GM18519 (cell line): ENCODE measurements at regions not wholly inside any gene's neighbourhood (a gene's known extent, or its start where the extent isn't known, plus 50 kb on each side); places are given as distances from the start of the nearest gene placed in this dataset.
"Not testable (repeated sequence)": the region's sequence is repeated elsewhere in the genome, so short reads cannot be mapped to it uniquely, and the experiment has no call there.

Experiments used
- ATAC-seq: cut with Tn5 transposase; IDR thresholded peaks from one replicate; pipeline ENCODE4 v1.9.1; 2021; ENCODE audit warnings: mild to moderate bottlenecking, moderate library complexity; ENCODE audit not compliant: unreplicated experiment, low FRiP score

- not testable (repeated sequence) for ATAC-seq
Observed at GRCh38 chr4:145255311-145255710, 74.9 kb upstream of the OTUD4 start.

GRCh38 chr4:145252190-145252589, 71.8 kb upstream of the OTUD4 start:
- no peak for ATAC-seq

DNA sequence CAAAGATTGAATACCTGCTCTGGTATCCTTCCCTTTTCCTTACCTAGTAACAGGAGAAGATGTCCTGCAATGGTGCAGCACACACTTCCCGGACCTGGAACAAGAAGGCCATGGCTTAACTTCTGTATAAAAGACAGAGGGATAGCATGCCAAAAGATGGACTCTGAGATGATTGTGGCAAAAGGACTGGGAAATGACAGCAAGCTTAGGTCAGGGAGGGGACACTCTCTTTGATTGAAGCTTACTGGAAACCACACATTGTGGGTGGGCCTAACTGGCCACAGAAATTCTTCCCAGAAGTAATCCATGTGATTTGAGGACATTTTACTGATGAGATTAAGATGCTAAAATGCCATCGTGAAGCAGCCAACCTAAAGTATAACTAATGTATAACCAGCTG, 71.0 kb upstream of the OTUD4 start:
- ATAC-seq = no peak

GRCh38 chr4:145248971-145249370, 68.6 kb upstream of the OTUD4 start:
- ATAC-seq = no peak

DNA sequence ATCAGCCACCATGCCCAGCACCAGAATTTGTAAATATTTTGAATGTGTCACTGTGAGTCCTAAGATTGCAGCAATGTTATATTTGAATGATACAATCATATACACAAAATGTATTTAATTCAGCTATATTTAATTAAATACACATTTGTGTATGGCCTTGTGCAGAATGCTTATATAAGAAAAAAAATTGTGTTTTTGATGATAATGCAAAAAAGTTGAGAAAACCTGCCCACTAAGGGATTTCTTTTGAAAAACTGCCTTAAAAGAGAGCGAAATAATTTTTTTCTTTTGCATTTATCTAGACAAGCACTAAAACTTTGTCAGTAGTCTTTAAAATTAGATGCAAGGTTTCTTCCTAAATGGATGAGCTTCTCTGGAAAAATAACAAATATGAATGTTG, 68.1 kb upstream of the OTUD4 start:
- ATAC-seq = no peak

GRCh38 chr4:145234091-145234706, 53.8 kb upstream of the OTUD4 start:
- peak; percentile 94 for ATAC-seq

DNA sequence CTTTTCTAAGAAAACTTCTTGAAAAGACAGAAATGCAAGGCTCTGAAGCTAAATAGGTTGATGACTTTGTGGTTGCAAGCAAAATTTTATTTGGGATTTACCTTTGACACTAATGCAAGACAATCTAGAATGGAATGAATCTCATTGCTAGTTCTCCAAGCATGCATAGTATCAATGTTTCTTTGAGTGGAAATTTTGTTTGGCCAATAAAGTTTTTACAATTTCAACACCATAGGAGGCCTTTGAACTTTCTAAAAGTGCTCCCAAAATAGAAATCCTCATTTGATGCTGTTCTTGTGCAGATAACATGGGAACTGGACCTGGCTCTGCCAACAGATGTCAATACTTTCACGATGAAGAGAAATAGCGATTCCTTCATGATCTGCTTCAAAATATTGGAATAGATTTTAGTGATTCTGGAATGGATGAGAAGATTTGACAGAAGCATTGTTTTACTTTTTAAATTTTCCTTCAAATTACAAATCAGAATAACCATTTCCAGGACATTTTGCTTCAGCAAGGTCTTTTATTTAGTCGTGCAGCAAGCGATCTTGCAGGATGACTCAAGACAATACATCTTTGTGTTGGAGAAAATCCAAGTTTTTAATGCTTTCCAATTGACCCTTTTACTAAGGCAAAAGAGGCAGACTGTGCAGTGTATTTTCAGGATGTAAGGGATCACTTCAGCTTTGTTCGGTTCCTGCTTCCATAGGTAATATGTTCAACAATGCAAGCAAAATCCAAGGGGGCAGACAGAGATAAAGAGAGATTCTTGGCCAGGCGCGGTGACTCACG, 51.7 kb upstream of the OTUD4 start:
- ATAC-seq = no peak

GRCh38 chr4:145230726-145231125, 50.3 kb upstream of the OTUD4 start:
- ATAC-seq = no peak
